BJ (cell line): ENCODE measurements at regions not wholly inside any gene's neighbourhood (a gene's known extent, or its start where the extent isn't known, plus 50 kb on each side); places are given as distances from the start of the nearest gene placed in this dataset.
A peak's percentile ranks its signal among the peaks of the same experiment; 100 is the strongest.

Experiments used
- CTCF ChIA-PET: fragments of 350-600 bp; formaldehyde crosslinking; extraction: SDS; loops from one replicate; lab custom pipeline; 2021; ENCODE audit warnings: antibody characterized with exemption, inconsistent platforms; lab: Yijun Ruan, JAX
- POLR2A ChIA-PET: fragments of 300-600 bp; sonication (Branson Sonifier 250); formaldehyde crosslinking; extraction: SDS; loops from one replicate; lab custom pipeline; 2021; ENCODE audit warnings: antibody characterized with exemption; lab: Charles Lee
- DNase-seq: peaks from one replicate; pipeline ENCODE4 v3.0.0-alpha.2; 2011; ENCODE audit warnings: low read depth
- H3K27me3 ChIP-seq: 2 replicates; pipeline ENCODE4 v1.6.0; 2011; ENCODE audit warnings: low read length; ENCODE audit not compliant: control insufficient read depth, insufficient read depth
- H3K36me3 ChIP-seq: 2 replicates; pipeline ENCODE4 v1.5.1; 2011; ENCODE audit warnings: low read length; ENCODE audit not compliant: control insufficient read depth, insufficient read depth
- H3K4me3 ChIP-seq: 2 replicates; pipeline ENCODE4 v1.5.1; 2011; ENCODE audit warnings: low read depth, mild to moderate bottlenecking, control low read depth, low read length
- TF ChIP-seq, protein P1 (sequence below): IDR thresholded peaks from 2 replicates; pipeline ENCODE4 v1.5.1; 2011; ENCODE audit warnings: low read depth, mild to moderate bottlenecking, control low read depth, inconsistent platforms, low read length, moderate library complexity; ENCODE audit not compliant: insufficient read depth

DNA sequence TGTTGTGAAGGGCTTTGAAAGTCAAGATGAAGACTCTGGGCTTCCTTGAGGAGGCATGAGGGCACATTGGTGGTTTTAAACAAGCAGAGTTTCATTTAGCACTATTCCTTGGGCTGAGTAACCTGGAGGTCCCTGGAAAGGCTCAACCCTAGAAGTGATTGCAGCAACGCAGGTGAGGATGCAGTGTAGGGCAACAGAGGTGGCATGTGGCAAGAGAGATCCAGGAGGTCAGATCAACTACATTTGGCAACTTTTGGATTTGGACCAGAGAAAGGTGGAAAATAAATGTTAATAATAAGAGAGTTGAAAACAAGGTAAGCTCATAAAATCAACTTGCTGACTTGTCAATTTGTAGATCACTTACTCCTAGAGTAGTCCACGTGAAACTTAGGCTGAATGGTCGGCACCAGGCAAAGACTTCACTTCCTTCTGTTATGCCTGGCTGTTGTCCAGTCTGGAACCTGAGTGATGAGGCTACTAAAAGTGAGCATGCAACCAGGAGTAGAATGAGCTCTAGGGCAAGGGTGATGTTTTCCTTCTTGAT is 414.6 kb upstream of the ZMIZ1 start:
- CTCF ChIA-PET, result interaction anchor here (1.6 kb wide), 1 partner anchor 11 kb away, joined by 4 read pairs; no protein-coding TSS in a partner anchor
- no peaks in the 10 kb centered on the region for H3K36me3 ChIP-seq
- peaks cover 3% of the 10 kb centered on the region; the same call in 1 of the 2 replicates for H3K27me3 ChIP-seq
- TF ChIP-seq, protein P1, sequence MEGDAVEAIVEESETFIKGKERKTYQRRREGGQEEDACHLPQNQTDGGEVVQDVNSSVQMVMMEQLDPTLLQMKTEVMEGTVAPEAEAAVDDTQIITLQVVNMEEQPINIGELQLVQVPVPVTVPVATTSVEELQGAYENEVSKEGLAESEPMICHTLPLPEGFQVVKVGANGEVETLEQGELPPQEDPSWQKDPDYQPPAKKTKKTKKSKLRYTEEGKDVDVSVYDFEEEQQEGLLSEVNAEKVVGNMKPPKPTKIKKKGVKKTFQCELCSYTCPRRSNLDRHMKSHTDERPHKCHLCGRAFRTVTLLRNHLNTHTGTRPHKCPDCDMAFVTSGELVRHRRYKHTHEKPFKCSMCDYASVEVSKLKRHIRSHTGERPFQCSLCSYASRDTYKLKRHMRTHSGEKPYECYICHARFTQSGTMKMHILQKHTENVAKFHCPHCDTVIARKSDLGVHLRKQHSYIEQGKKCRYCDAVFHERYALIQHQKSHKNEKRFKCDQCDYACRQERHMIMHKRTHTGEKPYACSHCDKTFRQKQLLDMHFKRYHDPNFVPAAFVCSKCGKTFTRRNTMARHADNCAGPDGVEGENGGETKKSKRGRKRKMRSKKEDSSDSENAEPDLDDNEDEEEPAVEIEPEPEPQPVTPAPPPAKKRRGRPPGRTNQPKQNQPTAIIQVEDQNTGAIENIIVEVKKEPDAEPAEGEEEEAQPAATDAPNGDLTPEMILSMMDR, result no peak
- POLR2A ChIA-PET, result no interaction called here
- DNase-seq, result no peak
- no peak overlapping the region for H3K4me3 ChIP-seq

DNA sequence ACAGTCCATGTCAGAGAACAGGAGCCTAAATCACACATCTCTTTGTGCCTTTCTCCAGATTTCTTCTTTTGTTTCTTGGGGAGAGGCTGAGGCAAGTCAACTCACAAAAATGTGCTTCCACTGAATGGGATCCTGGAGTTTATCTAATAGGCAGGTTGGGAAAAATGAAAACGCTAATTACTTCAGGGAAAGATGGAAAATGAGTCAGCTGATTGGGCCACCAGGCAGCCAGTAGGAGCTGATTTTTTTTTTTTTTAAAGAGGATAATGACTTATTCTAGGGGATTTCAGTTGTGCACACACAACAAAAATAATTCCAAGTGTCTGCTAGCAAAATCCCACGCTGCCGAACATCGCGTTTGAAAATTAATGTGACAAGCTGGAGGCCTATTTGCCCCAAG is 412.8 kb upstream of the ZMIZ1 start:
- H3K36me3 ChIP-seq, result no peaks in the 10 kb centered on the region
- ChIA-PET POLR2A (no interaction called here), CTCF (interaction anchor here (0.5 to 4.6 kb wide), 8 partner anchors 9 to 1535 kb away, joined by 3 to 19 read pairs (median 4); no protein-coding TSS in a partner anchor)
- H3K4me3 ChIP-seq, result no peak overlapping the region
- TF ChIP-seq, protein P1, result no peak
- DNase-seq, result no peak
- peaks cover 3% of the 10 kb centered on the region; the same call in 1 of the 2 replicates for H3K27me3 ChIP-seq

DNA sequence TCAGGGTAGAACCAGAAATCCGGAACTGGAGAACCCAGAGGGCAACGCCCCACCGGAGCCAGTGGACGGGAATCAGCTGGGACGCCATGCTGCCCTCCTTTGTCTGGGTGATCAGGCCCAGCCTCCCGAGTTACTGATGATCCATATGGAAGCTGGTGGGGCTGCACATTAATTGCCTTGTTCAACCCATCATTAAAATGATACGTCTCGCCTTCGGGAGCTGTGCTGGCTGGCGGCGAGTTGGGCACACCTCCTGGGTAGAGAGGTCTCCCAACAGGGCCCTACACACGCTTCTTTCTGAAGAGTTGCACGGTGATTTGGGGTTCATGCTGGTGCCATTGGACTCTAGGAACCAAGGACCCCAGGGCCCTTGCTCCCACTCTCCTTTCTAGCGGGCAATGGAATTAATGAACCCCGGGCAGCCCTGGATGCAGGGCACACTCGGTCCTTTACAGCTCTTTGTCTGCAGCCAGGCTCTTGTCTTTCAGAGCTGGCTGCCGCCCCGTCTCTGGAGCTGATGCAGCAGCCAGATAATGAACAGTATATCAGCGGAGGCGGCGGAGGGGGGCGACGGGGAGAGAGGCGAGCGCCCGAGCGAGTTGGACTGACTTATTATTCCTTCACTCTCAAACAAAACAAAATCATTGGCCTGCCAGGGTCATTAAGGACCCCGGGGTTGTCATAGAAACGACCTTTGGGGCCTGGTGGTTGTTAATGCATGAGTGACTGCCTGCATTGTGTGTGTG is 412.2 kb upstream of the ZMIZ1 start:
- ChIA-PET CTCF (interaction anchor here (0.5 to 4.6 kb wide), 6 partner anchors 9 to 1535 kb away, joined by 3 to 19 read pairs (median 4); no protein-coding TSS in a partner anchor), POLR2A (no interaction called here)
- Histone ChIP-seq H3K4me3 (no peak overlapping the region), H3K36me3 (no peaks in the 10 kb centered on the region), H3K27me3 (peaks cover 3% of the 10 kb centered on the region; the same call in 1 of the 2 replicates)
- DNase-seq, result no peak
- TF ChIP-seq, protein P1, result no peak

DNA sequence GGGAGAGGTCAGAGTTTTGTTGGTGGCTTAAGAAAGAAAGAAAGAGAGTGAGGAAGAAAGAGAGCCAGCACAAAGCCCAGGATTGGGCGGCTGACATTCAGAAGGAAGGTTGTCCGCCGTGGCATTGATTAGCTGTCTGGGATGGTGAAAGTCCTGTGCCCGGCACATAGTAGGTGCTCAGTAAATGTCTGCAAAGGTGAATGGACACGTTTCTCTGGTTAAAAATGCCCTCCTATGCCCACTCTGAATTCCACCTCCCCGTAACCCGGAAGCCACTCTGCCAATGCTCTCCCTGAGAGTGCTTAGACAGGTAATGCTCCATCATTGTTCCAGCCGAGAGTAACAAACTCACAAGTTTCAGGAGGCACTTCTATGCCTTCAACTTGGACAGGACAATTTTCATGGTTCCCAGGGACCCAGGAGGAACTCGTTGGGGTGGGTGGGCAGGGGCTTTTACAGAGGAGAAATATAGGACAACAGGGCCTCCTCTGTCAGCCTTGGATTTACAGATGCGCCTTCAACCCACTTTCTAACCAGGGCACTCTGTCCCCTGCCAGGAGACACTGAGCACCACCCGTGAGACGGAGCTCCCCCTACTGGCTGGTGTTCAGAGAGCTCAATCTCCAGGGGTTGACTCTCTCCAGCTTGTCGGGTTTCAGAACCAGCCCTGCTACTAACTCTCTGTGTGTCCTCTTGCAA is 411.5 kb upstream of the ZMIZ1 start:
- Histone ChIP-seq H3K36me3 (no peaks in the 10 kb centered on the region), H3K4me3 (no peak overlapping the region), H3K27me3 (0 out of 2 replicates have a peak, but pooled peaks cover 3% of the 10 kb centered on the region)
- POLR2A ChIA-PET, result no interaction called here
- CTCF ChIA-PET, result interaction anchor here (0.6 to 4.6 kb wide), 19 partner anchors 8 to 610 kb away, joined by 3 to 19 read pairs (median 4); no protein-coding TSS in a partner anchor
- TF ChIP-seq, protein P1, result peak; percentile 87
- no peak for DNase-seq

DNA sequence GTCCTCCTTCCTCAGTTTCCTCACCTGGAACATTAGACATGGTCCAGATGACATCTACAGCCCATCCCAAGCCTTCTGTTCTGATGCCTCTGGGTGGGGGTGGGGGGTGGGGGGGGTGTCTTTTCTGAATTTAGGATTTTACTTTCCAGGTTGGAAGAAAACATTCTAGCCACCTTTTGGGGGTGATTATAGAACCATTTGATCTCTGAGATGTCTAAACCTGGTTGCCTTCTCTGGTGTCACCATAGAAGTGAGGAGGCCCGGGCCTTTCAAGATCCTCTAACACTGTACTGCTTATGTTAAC is 411.0 kb upstream of the ZMIZ1 start:
- no peaks in the 10 kb centered on the region for H3K36me3 ChIP-seq
- 0 out of 2 replicates have a peak, but pooled peaks cover 3% of the 10 kb centered on the region for H3K27me3 ChIP-seq
- POLR2A ChIA-PET, result no interaction called here
- no peak overlapping the region for H3K4me3 ChIP-seq
- TF ChIP-seq, protein P1, result no peak
- DNase-seq, result no peak
- CTCF ChIA-PET, result interaction anchor here (0.6 to 4.6 kb wide), 19 partner anchors 8 to 610 kb away, joined by 3 to 19 read pairs (median 4); no protein-coding TSS in a partner anchor
